DMS114 treated with DMSO at 0.1 percent for 48 hours (cell line): ENCODE measurements at regions not wholly inside any gene's neighbourhood (a gene's known extent, or its start where the extent isn't known, plus 50 kb on each side); places are given as distances from the start of the nearest gene placed in this dataset.
"Not testable (repeated sequence)": the region's sequence is repeated elsewhere in the genome, so short reads cannot be mapped to it uniquely, and the experiment has no call there.

ENCODE experiments used
- DNase-seq: peaks from one replicate; lab custom pipeline; 2025; ENCODE audit not compliant: unreplicated experiment; lab: John Stamatoyannopoulos, UW

- no peak for DNase-seq
Measured at GRCh38 chr16:54985156-54985555, 54.5 kb downstream of the IRX5 start.

GRCh38 chr16:54985668-54986067, 55.0 kb downstream of the IRX5 start:
- no peak for DNase-seq

- DNase-seq: no peak
Measured at GRCh38 chr16:54986409-54986808, 55.7 kb downstream of the IRX5 start.

- DNase-seq: no peak
Measured at GRCh38 chr16:54987081-54987480, 56.4 kb downstream of the IRX5 start.

- DNase-seq: no peak
Measured at GRCh38 chr16:54991525-54991924, 60.9 kb downstream of the IRX5 start.

- not testable (repeated sequence) for DNase-seq
Measured at GRCh38 chr16:54991946-54992345, 61.3 kb downstream of the IRX5 start.

- DNase-seq: no peak
Measured at GRCh38 chr16:54993106-54993895, 62.6 kb downstream of the IRX5 start.

- DNase-seq: no peak
Measured at GRCh38 chr16:54996186-54996585, 65.5 kb downstream of the IRX5 start.

GRCh38 chr16:54998834-54999233, 68.2 kb downstream of the IRX5 start:
- DNase-seq: no peak

GRCh38 chr16:54999481-54999880, 68.8 kb downstream of the IRX5 start:
- no peak for DNase-seq

- DNase-seq: no peak
Measured at GRCh38 chr16:55000595-55000994, 69.9 kb downstream of the IRX5 start.

GRCh38 chr16:55001931-55002330, 71.3 kb downstream of the IRX5 start:
- no peak for DNase-seq

- DNase-seq: no peak
Measured at GRCh38 chr16:55002419-55002818, 71.8 kb downstream of the IRX5 start.

GRCh38 chr16:55003306-55003705, 72.6 kb downstream of the IRX5 start:
- no peak for DNase-seq

GRCh38 chr16:55003916-55004315, 73.3 kb downstream of the IRX5 start:
- DNase-seq: no peak

GRCh38 chr16:55007504-55007903, 76.8 kb downstream of the IRX5 start:
- no peak for DNase-seq

- DNase-seq: no peak
Measured at GRCh38 chr16:55008836-55009510, 78.3 kb downstream of the IRX5 start.

GRCh38 chr16:55009581-55009980, 78.9 kb downstream of the IRX5 start:
- no peak for DNase-seq

- no peak for DNase-seq
Measured at GRCh38 chr16:55010492-55011160, 80.0 kb downstream of the IRX5 start.

- no peak for DNase-seq
Measured at GRCh38 chr16:55012362-55012761, 81.7 kb downstream of the IRX5 start.

- DNase-seq: no peak
Measured at GRCh38 chr16:55012793-55013192, 82.1 kb downstream of the IRX5 start.

- DNase-seq: no peak
Measured at GRCh38 chr16:55014022-55014421, 83.4 kb downstream of the IRX5 start.
